AG10803 (cell line): ENCODE measurements at regions not wholly inside any gene's neighbourhood (a gene's known extent, or its start where the extent isn't known, plus 50 kb on each side); places are given as distances from the start of the nearest gene placed in this dataset.

ENCODE experiments used
- DNase-seq: peaks from one replicate; pipeline ENCODE4 v3.0.0; 2010; ENCODE audit warnings: low read depth
- H3K4me3 ChIP-seq: 2 replicates; pipeline ENCODE4 v1.5.1; 2011; ENCODE audit warnings: mild to moderate bottlenecking, low read length, control low read depth
- CTCF ChIP-seq: conservative IDR thresholded peaks from 2 replicates; pipeline ENCODE4 v1.5.1; 2011; ENCODE audit warnings: mild to moderate bottlenecking, low read length, control low read depth, inconsistent platforms

GRCh38 chr10:4334015-4334414, 492.0 kb upstream of the AKR1E2 start:
- no peak for DNase-seq
- TF ChIP-seq CTCF = no peak
- no peak overlapping the region for H3K4me3 ChIP-seq

- no peak overlapping the region for H3K4me3 ChIP-seq
- TF ChIP-seq CTCF = no peak
Measured at GRCh38 chr10:4333459-4333894, 492.5 kb upstream of the AKR1E2 start.

GRCh38 chr10:4332764-4333458, 493.1 kb upstream of the AKR1E2 start:
- no peak overlapping the region for H3K4me3 ChIP-seq
- no peak for TF ChIP-seq CTCF
- DNase-seq = no peak

More at GRCh38 chr10:4333459-4333894, 492.5 kb upstream of the AKR1E2 start:
- DNase-seq = no peak

GRCh38 chr10:4331150-4331549, 494.9 kb upstream of the AKR1E2 start:
- H3K4me3 ChIP-seq = no peak overlapping the region
- TF ChIP-seq CTCF = no peak
- DNase-seq = no peak

- no peak for DNase-seq
- TF ChIP-seq CTCF = no peak
Measured at GRCh38 chr10:4330636-4331035, 495.4 kb upstream of the AKR1E2 start.

GRCh38 chr10:4329225-4329624, 496.8 kb upstream of the AKR1E2 start:
- no peak overlapping the region for H3K4me3 ChIP-seq
- DNase-seq = no peak
- no peak for TF ChIP-seq CTCF

More at GRCh38 chr10:4330636-4331035, 495.4 kb upstream of the AKR1E2 start:
- H3K4me3 ChIP-seq = no peak overlapping the region

- DNase-seq = no peak
- no peak for TF ChIP-seq CTCF
- H3K4me3 ChIP-seq = no peak overlapping the region
Measured at GRCh38 chr10:4326647-4327046, 499.4 kb upstream of the AKR1E2 start.
